UCSD-AML1 (cell line): ENCODE measurements at regions not wholly inside any gene's neighbourhood (a gene's known extent, or its start where the extent isn't known, plus 50 kb on each side); places are given as distances from the start of the nearest gene placed in this dataset.
"Not testable (repeated sequence)": the region's sequence is repeated elsewhere in the genome, so short reads cannot be mapped to it uniquely, and the experiment has no call there.

Experiments used
- DNase-seq: peaks from one replicate; lab custom pipeline; 2025; ENCODE audit not compliant: unreplicated experiment; lab: John Stamatoyannopoulos, UW

- DNase-seq, result no peak
Measured at GRCh38 chr11:23453522-23453921, 593.2 kb upstream of the CCDC179 start.

GRCh38 chr11:23455321-23455891, 595.1 kb upstream of the CCDC179 start:
- DNase-seq, result no peak

GRCh38 chr11:23457641-23458040, 597.4 kb upstream of the CCDC179 start:
- DNase-seq, result no peak

- DNase-seq, result no peak
Measured at GRCh38 chr11:23471878-23472277, 611.6 kb upstream of the CCDC179 start.

GRCh38 chr11:23473782-23474181, 613.5 kb upstream of the CCDC179 start:
- no peak for DNase-seq

GRCh38 chr11:23480736-23481135, 620.5 kb upstream of the CCDC179 start:
- DNase-seq, result no peak

- DNase-seq, result not testable (repeated sequence)
Measured at GRCh38 chr11:23484146-23484545, 623.9 kb upstream of the CCDC179 start.

GRCh38 chr11:23484618-23485017, 624.3 kb upstream of the CCDC179 start:
- not testable (repeated sequence) for DNase-seq

- no peak for DNase-seq
Measured at GRCh38 chr11:23490557-23491235, 630.4 kb upstream of the CCDC179 start.

GRCh38 chr11:23494981-23495380, 634.7 kb upstream of the CCDC179 start:
- DNase-seq, result no peak

- no peak for DNase-seq
Measured at GRCh38 chr11:23496340-23496739, 636.1 kb upstream of the CCDC179 start.

- no peak for DNase-seq
Measured at GRCh38 chr11:23497040-23497439, 636.8 kb upstream of the CCDC179 start.

- no peak for DNase-seq
Measured at GRCh38 chr11:23502389-23502788, 642.1 kb upstream of the CCDC179 start.

GRCh38 chr11:23502826-23503225, 642.6 kb upstream of the CCDC179 start:
- DNase-seq, result no peak

- no peak for DNase-seq
Measured at GRCh38 chr11:23509023-23509422, 648.7 kb upstream of the CCDC179 start.

GRCh38 chr11:23509821-23510220, 649.5 kb upstream of the CCDC179 start:
- no peak for DNase-seq

- no peak for DNase-seq
Measured at GRCh38 chr11:23519194-23519593, 658.9 kb upstream of the CCDC179 start.

- no peak for DNase-seq
Measured at GRCh38 chr11:23520226-23520960, 660.1 kb upstream of the CCDC179 start.

GRCh38 chr11:23536907-23537306, 676.6 kb upstream of the CCDC179 start:
- DNase-seq, result no peak

- no peak for DNase-seq
Measured at GRCh38 chr11:23539556-23539955, 679.3 kb upstream of the CCDC179 start.

GRCh38 chr11:23540101-23540561, 679.9 kb upstream of the CCDC179 start:
- peak; percentile 7 for DNase-seq

- DNase-seq, result no peak
Measured at GRCh38 chr11:23542189-23542588, 681.9 kb upstream of the CCDC179 start.
